ENCODE measurements at regions not wholly inside any gene's neighbourhood (a gene's known extent, or its start where the extent isn't known, plus 50 kb on each side); places are given as distances from the start of the nearest gene placed in this dataset.

DNA sequence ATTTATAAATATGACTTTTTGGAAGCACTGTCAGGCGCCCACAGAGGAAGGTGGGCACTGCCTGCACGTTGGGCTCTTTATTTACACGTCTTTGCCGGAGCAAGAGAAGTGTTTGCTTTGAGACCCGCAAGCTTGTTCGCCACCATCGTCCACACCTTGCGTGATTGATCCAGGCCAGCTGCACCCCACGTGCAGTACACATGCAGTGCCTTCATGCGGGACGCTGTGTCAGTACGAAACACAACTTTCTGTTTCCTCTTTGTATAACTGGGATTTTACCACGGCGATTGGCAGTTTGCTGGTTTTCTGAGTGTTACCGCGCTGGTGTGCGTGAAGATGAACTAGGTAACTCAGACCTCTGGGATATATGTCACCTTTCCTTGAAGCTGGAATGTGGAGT is 571.0 kb upstream of the SALL3 start:
- TF ChIP-seq YY1 (IDR thresholded peaks at IDR 0.05; ENCODE audit: insufficient read depth, insufficient read length) (no peak), SUZ12 (IDR thresholded peaks at IDR 0.05; ENCODE audit: extremely low read depth, insufficient read depth, insufficient read length) (no peak), ZNF274 (IDR thresholded peaks at IDR 0.05; ENCODE audit: low read depth, low read length) (no peak)
